ENCODE measurements at regions not wholly inside any gene's neighbourhood (a gene's known extent, or its start where the extent isn't known, plus 50 kb on each side); places are given as distances from the start of the nearest gene placed in this dataset.

GRCh38 chr7:52980129-52980528, 55.3 kb upstream of the POM121L12 start:
- DNase-seq = no peak

GRCh38 chr7:52973126-52973525, 62.3 kb upstream of the POM121L12 start:
- DNase-seq = no peak

GRCh38 chr7:52962402-52963076, 72.9 kb upstream of the POM121L12 start:
- no peak for DNase-seq

- DNase-seq = no peak
These were observed 74.3 kb upstream of the POM121L12 start for GRCh38 chr7:52961084-52961483.

- no peak for DNase-seq
These were observed 75.4 kb upstream of the POM121L12 start for GRCh38 chr7:52959878-52960660.

GRCh38 chr7:52959336-52959735, 76.1 kb upstream of the POM121L12 start:
- no peak for DNase-seq

- DNase-seq = no peak
These were observed 76.8 kb upstream of the POM121L12 start for GRCh38 chr7:52958621-52959140.

GRCh38 chr7:52956379-52956915, 79.0 kb upstream of the POM121L12 start:
- no peak for DNase-seq

GRCh38 chr7:52955522-52955921, 79.9 kb upstream of the POM121L12 start:
- DNase-seq = no peak

GRCh38 chr7:52944921-52945320, 90.5 kb upstream of the POM121L12 start:
- DNase-seq = no peak

GRCh38 chr7:52940481-52940880, 95.0 kb upstream of the POM121L12 start:
- DNase-seq = no peak

GRCh38 chr7:52938455-52939133, 96.8 kb upstream of the POM121L12 start:
- no peak for DNase-seq

- DNase-seq = no peak
These were observed 98.7 kb upstream of the POM121L12 start for GRCh38 chr7:52936750-52937149.

- no peak for DNase-seq
These were observed 106.8 kb upstream of the POM121L12 start for GRCh38 chr7:52928591-52928990.

- DNase-seq = no peak
These were observed 110.1 kb upstream of the POM121L12 start for GRCh38 chr7:52925332-52925731.

GRCh38 chr7:52920977-52921376, 114.5 kb upstream of the POM121L12 start:
- DNase-seq = no peak

- no peak for DNase-seq
These were observed 117.4 kb upstream of the POM121L12 start for GRCh38 chr7:52917982-52918578.

GRCh38 chr7:52911795-52912194, 123.6 kb upstream of the POM121L12 start:
- no peak for DNase-seq

GRCh38 chr7:52911326-52911725, 124.1 kb upstream of the POM121L12 start:
- no peak for DNase-seq

- DNase-seq = no peak
These were observed 125.5 kb upstream of the POM121L12 start for GRCh38 chr7:52909935-52910334.

- DNase-seq = no peak
These were observed 126.3 kb upstream of the POM121L12 start for GRCh38 chr7:52909131-52909530.

- no peak for DNase-seq
These were observed 137.7 kb upstream of the POM121L12 start for GRCh38 chr7:52897713-52898112.

- no peak for DNase-seq
These were observed 138.1 kb upstream of the POM121L12 start for GRCh38 chr7:52897288-52897687.

Measured in activated CD4-positive, alpha-beta T cell treated with anti-CD3 and anti-CD28 coated beads, Interleukin-2, amount 50 U/mL, for 16 hours (primary cell).